ENCODE measurements at regions not wholly inside any gene's neighbourhood (a gene's known extent, or its start where the extent isn't known, plus 50 kb on each side); places are given as distances from the start of the nearest gene placed in this dataset.

DNA sequence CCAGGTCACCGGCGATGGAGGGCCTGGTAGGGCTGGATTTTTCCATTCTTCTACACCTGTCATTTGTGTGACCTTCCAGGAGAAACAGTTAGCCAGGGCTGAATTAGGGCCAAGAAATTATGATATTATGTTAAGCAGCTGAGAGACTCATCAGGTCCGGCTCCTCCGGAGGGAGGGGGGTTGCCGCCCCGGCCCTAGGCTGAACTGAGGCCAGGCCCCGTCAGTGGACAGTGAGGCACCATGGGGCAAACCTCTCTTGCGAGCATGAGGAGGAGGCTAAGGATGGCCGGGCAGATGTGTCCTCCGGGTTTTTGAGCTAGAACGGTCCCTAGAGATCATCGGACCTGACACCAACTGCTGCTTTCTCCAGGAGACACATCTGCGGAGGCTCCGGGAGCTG is 150.1 kb downstream of the SOX11 start:
- DNase-seq (ENCODE audit: low read depth in 2 of 2) = no peak

DNA sequence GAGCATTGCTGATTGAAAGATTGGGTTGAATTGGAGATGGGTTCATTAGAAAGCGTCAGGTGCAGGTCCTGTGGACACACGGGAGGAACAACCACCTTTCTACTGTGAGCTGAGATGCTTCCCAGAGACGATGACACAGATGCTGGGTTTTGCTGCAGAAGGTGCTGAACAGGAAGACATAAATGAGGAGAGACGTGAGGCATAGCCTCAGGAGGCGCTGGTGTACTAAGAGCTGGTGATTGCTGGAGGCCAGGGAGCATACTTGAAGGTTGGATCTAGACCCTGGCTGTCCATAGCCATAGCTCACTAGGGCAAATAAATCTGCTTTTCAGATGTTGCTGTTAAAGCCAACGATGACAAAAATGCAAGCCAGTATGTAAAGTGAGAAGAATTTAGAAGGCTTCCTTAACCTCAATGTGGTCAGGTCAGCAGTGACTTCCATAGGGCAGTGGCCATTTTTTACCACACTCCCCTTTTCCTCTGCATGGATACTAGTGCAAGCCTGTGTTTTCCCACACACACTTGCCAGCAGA is 153.7 kb downstream of the SOX11 start:
- DNase-seq (ENCODE audit: low read depth in 2 of 2) = no peak

DNA sequence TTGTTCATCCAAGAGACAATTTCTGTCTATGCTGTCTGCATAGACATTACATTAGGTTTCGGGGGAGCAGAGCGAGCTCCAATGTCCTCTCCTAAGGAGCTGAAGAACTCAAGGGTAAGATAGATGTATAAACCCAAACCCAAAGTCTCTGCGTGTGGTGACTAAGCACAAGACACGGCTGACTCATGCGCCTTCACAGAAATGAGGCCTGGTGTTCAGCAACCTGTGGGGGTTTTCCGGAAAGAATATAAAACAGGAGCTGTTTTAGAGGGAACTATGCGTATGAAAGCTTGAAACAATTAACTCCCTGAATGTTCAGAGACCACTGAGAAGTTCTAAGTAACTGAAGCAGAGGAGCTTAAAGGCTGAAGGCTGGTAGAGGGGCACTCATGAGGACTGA is 154.7 kb downstream of the SOX11 start:
- DNase-seq (ENCODE audit: low read depth in 2 of 2) = no peak

DNA sequence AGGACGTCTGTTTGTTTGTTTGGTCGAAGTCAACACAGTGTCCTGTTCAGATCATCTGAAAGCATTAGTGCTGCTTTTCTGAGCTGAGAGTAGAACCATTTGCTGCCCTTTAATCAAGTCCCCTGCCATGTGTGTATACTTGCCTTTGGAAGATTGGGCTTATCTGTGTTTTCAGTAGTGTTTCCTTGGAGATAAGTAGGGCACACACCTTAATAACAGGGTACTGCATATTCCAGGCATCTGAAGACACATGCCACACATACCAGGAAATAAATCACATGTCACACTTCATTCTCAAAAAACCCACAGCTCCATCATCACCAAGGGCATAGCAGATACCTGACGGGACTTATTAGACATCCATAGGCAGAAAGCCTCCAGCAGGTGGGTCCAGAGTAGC is 157.4 kb downstream of the SOX11 start:
- no peak for DNase-seq (ENCODE audit: low read depth in 2 of 2)

DNA sequence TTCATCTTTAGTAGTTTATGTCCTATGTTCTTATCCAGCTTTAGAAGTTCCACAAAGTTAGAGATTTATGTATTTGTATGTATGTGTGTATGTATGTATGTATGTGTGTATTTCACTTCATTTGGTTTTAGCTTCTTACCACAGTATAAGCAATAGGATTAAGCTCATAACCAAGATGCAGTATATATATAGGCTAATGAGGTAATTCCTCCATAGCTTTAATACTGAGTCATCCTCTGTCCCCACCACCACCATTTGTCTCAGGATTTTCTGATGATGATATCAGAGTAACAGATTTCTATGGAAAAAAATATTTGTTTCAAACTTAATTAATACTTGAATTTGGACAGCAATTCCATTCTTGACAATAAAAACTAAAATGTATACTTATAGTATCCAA is 159.2 kb downstream of the SOX11 start:
- DNase-seq (ENCODE audit: low read depth in 2 of 2) = no peak

DNA sequence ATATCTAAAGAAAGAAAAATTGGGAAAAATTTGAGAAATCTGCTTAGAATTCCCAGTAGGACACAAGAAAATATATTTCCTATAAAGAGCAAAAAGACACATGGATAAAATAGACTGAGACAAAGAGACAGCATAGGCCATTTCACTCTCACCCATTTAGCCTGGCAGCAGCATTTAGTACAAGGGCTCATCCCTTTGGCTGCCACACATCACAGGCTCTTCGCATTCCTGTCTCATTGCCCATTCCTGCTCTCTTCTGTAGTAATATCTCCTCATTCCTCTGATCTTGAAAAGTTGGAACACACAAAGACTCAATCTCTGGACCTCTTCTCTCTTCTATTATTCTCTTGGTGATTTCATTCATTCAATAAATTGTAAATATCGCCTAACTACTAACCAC is 162.6 kb downstream of the SOX11 start:
- no peak for DNase-seq (ENCODE audit: low read depth in 2 of 2)

DNA sequence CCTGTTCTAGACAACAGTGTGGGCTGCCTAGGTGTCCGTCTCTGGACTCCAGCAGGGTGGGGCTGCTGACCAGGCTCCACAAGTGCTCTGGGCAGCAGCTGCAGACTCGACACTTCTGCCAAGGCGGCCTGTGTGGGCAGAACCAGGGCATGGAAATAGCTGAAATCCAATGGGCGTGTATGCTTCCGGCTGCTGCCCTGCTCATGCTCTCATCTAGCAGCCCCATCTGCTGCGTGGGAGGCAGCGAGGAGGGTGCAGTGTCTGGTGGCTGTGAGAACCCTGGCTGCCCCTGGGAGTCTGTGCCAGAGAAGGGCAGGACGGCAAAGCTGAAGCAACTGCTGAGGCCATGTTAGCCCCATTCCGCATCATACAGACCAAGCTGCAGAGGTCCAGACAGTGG is 174.9 kb downstream of the SOX11 start:
- no peak for DNase-seq (ENCODE audit: low read depth in 2 of 2)

DNA sequence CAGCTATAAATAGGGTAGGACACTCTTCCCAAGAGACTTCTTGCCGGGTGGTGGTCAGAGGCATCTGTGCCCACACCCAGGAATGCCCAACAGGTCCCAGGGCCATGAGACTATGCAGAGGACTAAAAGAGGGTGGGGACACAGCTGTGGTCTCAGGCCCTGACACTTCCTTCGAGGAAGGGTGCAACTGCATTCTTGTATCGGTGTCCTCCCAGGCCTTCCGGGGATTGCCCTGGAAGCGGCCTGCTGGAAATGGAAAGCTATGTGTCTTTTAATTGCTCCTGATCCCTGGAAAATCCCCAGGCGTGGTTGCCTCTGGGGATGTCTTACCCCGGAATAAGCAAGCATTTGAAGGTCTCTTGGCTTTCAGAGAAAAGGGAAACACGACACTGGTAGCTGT is 176.7 kb downstream of the SOX11 start:
- no peak for DNase-seq (ENCODE audit: low read depth in 2 of 2)

DNA sequence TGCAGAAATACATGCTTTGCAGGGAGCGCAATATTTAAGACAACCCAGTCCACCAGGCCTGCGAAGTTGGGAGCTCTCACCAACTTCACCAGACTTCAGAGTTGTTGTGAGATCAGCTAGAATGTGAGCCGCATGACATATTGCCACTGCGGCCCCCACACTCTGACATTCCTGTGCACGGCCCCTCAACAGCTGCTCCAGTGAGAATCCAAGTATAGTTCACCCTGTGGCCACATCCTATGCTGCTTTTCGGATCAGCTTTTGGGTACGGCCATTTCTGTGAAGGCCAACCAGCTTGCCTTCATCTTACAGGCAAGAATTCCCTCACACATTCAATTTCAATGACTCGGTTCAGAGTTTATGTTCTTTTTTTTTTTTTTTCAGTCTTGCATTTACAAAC is 177.8 kb downstream of the SOX11 start:
- no peak for DNase-seq (ENCODE audit: low read depth in 2 of 2)

DNA sequence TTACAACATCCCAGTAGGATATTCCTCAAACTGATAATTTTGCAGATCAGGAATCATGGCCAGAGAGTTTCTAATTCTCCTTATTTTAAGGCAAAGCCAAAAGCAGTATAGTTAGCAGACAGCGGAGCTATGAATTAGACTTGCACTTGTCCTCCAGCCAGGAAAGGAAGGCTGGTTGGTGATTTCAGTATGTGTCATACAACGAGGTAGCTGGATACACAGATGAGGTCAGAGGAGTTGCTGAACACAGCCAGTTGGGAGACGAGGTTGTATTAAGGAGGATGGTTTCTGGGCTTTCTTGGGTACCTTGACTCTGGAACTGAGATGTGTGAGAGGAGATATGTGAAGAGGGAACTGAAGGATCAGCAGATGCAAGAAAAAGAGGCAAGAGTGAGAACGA is 185.2 kb downstream of the SOX11 start:
- DNase-seq (ENCODE audit: low read depth in 2 of 2) = no peak

DNA sequence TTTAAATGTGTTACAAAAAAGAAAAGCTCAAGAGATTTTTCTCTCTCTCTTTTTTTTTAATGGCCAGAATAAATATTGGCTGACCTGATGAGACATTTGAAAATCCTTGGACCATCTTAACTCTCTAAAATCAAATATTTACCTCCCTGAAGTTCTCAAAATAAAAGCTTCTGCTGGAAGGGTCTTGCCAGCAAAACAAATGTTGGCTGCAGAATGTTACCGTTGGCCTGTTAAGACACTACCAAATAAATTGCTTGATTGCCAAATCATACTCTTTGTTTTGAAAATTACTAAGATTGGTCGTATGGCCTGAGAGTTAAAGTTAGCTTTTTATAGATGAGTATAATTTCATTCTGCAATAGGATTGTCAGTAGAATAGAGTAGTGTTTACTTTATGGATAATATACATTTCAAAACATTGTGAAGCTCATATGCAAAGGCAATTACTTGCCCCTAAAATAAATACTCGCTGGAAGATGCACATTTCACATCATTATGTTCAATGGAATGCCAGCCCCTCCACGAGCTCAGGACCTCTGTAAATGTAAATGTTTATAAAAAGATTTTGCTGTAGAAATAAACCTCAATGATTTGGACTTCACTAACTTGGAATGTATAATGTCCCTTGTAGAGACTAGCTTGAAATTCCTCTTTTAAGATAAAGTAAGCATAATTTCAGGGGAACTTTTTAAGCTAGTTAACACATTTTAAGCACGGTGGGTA is 193.4 kb downstream of the SOX11 start:
- no peak for DNase-seq (ENCODE audit: low read depth in 2 of 2)

DNA sequence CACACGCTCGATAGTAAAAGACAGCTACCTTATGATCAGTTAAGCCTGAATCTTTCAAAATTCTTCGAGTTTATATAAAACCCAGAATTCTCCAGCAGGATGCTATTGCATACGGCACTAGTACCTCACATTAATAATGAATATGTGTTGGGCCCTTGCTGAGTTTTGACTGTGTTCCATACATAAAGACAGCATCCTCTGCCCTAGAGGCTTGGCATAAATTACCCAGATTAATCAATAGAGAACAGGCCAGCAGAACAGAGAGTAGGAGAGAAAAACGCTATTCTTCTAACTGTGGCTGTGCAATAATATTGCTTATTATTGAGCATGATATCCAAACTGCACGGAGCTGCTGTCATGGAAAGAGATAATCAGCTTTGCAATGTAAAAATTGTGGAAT is 194.3 kb downstream of the SOX11 start:
- DNase-seq (ENCODE audit: low read depth in 2 of 2) = no peak

DNA sequence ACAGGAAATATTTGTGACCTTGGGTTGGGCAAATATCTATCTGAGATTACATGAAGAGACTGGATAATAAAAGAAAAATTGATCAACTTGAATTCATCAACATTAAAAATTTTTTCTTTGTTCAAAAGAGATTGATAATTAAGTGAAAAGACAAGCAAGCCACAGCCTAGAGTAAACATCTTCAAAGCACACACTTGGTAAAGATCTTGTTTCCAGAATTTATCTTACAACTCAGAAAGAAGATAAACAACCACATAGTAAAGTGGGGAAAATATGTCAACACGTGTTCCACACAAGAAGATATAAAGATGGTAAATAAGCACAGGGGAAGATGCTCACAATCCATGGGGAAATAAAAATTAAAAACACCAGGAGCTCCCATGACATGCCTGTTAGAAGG is 195.9 kb downstream of the SOX11 start:
- no peak for DNase-seq (ENCODE audit: low read depth in 2 of 2)

DNA sequence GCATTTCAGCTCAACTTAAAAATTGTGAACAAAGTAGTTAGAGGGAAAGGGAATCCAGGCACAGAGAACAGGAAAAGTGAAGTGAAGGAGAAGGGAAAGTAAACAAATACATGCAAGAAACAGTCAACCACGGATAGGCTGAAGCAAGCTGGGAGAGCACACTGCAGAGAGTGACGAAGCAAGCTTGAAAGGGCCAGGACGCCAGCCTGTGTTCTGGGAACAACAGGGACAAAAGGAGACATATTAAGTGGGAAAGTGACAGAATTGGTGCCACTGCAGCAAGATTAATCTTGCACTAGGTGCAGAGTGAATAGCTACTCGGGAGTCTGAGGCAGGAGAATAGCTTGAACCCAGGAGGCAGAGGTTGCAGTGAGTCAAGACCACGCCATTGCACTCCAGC is 197.3 kb downstream of the SOX11 start:
- DNase-seq (ENCODE audit: low read depth in 2 of 2) = no peak

DNA sequence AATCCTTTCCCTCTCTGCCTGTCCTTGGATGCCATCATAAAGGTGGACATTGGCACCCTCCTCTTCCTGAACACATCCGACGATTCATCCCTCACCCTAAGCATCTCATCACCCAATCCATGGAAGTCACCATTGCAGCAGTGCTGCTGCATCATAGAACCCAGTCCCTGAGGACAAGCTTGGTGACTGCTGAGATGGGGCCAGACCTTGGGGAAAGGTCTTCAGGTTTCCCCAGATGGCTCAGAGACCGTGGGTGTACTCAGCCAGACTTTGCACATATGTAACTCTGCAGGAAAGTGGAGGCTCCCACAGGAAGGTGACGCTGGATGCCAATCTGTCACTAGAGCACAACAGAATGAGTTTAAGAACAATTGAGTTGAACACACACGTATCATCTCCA is 202.2 kb downstream of the SOX11 start:
- DNase-seq (ENCODE audit: low read depth in 2 of 2) = no peak

DNA sequence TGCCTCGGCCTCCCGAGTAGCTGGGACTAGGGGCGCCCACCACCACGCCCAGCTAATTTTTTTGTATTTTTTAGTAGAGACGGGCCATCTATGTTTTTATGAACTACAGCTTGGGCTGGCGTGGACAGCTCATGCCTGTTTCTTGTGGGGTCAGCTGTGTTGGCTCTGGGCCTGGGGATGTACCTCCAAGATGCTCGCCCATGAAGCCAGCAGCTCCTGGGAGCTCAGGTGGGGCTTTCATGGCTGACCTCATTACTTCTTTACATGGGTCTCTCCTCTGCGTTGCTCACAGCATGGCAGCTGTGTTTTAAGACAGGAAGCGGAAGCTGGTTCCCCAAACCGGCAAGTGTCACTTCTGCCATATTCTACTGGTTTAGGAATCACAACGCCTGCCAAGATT is 203.1 kb downstream of the SOX11 start:
- DNase-seq (ENCODE audit: low read depth in 2 of 2) = no peak

DNA sequence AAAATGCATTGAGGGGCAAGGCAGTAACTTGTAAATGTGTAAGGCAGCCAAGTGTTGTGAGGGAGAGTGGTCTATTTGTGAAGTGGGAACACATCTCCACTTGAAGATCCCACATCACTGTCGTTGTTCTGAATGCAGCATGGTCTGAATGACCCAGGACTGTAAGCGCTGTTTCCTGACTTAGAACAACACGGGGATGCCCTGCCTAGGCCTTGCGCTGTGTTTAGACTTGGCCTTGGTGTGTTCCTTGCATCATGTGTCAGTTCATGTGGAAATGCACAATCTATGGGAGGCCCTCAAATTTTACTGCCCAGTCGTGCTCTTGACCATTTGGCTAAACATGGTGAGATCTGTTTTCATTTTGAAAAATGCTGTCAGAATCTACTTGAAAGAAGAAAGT is 205.1 kb downstream of the SOX11 start:
- DNase-seq (ENCODE audit: low read depth in 2 of 2) = no peak

DNA sequence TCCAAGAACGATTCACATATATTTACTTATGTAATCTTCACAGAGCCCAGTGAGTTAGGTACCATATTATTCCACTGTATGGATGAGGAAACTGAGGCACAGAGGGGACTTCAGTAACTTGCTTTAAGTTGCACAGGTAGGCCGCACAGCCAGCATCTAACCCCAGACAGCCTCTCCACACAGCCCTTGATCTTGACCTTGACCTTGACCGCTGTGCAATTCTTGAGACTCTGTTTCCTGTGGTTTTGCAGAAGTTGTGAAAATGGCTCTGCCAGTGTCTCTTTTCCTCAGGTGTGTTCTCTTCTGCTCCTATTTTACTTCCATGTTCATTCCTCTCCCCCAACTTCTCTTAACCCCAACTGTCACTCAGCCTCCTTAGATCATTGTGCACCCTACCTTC is 206.5 kb downstream of the SOX11 start:
- DNase-seq (ENCODE audit: low read depth in 2 of 2) = no peak

DNA sequence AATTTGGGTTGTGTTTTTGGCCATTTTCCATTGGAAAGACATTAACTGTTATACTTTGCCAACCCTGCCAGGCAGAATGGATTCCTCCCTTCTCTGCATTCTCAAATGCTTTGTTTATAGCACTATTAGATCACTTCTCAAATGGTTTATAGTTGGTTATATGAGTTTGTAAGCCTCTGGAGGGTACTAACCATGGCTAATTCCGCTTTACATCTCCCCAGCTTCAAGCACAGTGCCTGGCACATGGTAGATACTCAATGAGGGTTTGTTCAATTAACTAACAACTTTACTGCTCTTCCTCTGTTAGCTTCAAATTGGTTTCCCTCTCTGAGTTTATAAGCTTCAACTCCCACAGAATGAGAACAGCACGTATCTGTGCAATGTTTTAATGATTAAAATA is 213.5 kb downstream of the SOX11 start:
- no peak for DNase-seq (ENCODE audit: low read depth in 2 of 2)

DNA sequence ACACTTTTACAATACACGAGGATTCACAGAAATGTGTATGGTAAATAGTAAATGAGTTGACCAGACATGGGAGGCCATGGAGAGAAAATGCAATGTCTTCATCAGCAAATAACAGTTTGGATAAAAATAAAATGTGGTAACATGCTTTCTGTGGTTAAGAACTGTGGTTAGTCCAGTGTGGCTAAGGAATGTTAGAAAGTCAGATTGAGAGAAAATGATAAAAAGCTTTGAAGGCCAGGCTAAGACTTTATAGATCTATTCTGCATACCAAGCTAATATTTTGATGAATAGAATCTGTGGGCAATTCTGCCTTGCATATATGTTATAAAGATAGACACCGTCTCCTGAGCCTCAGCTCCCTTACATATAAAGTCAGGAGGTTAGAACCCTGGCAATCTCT is 215.9 kb downstream of the SOX11 start:
- no peak for DNase-seq (ENCODE audit: low read depth in 2 of 2)

DNA sequence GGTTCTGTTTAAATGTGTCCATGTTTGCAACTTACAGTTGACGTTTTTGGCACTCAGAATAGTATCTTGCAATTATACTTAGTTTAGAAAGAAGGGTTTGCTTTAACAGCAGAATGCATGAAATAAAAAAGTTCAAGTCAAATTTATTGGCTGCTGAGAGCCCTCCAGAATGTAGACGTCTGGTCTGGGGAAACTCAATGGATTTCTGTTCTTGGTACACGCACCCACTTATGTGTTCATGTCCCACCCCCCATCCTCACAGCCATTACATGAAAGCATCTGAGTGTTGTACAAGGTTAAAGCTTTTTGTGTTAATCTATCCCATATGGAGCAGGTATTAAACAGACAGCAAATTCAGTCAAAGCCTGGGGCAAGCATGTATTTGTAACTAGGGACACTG is 219.5 kb downstream of the SOX11 start:
- no peak for DNase-seq (ENCODE audit: low read depth in 2 of 2)

DNA sequence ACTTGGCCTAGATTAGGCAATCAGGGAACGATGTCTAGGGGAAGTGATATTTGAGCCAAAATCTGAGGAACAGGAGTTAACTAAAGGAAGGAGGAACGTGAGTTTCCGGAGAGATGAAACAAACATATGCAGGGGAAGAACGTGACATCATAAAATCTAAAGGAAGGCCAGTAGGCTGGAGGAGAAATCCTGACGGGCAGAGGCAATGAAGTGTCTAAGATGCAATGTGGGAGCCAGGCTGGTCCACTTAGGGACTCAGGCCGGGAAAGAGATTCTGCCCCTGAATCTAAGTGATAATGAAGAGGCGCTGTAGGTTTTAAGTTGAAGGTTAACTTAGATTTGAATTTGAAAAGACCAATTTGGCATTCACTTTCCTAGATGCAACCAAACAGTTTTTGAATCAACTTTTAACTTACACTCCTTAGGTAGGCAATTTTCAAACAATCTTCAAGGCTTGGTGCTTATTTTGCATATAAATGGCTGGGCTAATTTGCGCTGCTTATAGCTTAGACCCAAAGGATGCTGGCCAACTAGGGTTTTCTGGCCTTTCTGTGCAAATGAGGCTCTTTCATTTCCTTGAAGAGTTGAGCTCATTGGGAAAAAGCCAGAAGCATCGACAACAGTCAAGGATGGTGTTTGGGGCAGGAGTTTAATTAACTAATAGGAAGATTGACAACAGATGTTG is 221.7 kb downstream of the SOX11 start:
- no peak for DNase-seq (ENCODE audit: low read depth in 2 of 2)

DNA sequence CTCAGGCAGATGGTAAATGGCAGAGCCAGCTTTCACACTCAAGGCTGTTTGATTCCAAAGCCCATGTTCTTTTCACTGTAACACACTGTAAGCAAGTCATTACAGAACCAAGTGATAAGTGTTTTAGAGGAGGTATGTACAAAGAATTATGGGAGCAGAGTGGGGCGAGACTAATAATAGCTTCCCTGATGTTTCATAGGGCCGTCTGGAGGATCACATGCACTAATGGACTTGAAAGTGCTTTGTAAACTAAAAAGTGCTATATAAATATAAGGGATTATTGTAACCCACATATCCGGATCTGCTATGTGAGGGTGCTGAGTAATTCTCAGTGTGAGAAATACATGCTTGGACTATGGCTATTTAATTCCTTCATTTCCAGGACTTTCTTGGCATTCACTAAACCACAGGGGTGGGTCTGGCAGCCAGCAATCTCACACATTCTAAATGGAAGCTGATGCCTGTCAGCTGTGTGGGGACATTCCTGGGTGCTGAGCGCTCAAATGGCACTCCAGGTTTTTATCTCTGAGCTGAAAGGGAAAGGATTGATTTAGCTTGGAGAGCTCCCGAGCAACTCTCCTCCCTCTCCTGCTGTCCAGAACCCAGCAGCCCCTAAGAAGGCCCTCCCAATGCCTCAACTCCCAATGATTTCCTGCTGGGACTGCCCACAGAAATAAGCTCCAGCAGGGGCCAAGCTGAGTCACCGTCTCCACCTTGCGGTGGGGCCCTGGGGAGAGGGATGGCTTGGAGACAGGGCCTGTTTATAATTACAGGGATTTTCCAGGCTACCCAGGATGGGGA is 222.8 kb downstream of the SOX11 start:
- no peak for DNase-seq (ENCODE audit: low read depth in 2 of 2)
